Body of pancreas (tissue), 4 donors: ENCODE measurements at regions not wholly inside any gene's neighbourhood (a gene's known extent, or its start where the extent isn't known, plus 50 kb on each side); places are given as distances from the start of the nearest gene placed in this dataset.

Experiments used
- CTCF ChIP-seq, 7 experiments: fragments of 450-650 bp in 4 of 7; fragments of 200-600 bp in 3 of 7; sonication (generic) in 3 of 7; IDR thresholded peaks; one replicate each; pipeline ENCODE4 v1.5.1; 2016 to 2019; ENCODE audit warnings: antibody characterized with exemption in 7 of 7
- POLR2A ChIP-seq, 3 donors: fragments of 450-650 bp; IDR thresholded peaks; one replicate each; pipeline ENCODE4 v1.6.1; 2016; ENCODE audit warnings: antibody characterized with exemption in 3 of 3, mild to moderate bottlenecking in 2 of 3

GRCh38 chr3:66095295-66096001 is 56.7 kb upstream of the MAGI1 start:
- TF ChIP-seq CTCF (IDR thresholded peaks at IDR 0.05) (no peak), POLR2A (IDR thresholded peaks at IDR 0.05) (no peak)
